ENCODE measurements at regions not wholly inside any gene's neighbourhood (a gene's known extent, or its start where the extent isn't known, plus 50 kb on each side); places are given as distances from the start of the nearest gene placed in this dataset.

- no peak for DNase-seq (ENCODE audit: low read depth in 2 of 3, low spot score in 1 of 3)
These were observed 334.0 kb upstream of the CHD6 start for GRCh38 chr20:41952166-41952565.

GRCh38 chr20:41951615-41952014, 333.4 kb upstream of the CHD6 start:
- no peak for DNase-seq (ENCODE audit: low read depth in 2 of 3, low spot score in 1 of 3)

GRCh38 chr20:41939659-41940058, 321.5 kb upstream of the CHD6 start:
- DNase-seq (ENCODE audit: low read depth in 2 of 3, low spot score in 1 of 3) = no peak

GRCh38 chr20:41938353-41938752, 320.2 kb upstream of the CHD6 start:
- no peak for DNase-seq (ENCODE audit: low read depth in 2 of 3, low spot score in 1 of 3)

- no peak for DNase-seq (ENCODE audit: low read depth in 2 of 3, low spot score in 1 of 3)
These were observed 317.1 kb upstream of the CHD6 start for GRCh38 chr20:41935259-41935791.

GRCh38 chr20:41932431-41932830, 314.3 kb upstream of the CHD6 start:
- DNase-seq (ENCODE audit: low read depth in 2 of 3, low spot score in 1 of 3) = no peak

GRCh38 chr20:41927655-41928054, 309.5 kb upstream of the CHD6 start:
- DNase-seq (ENCODE audit: low read depth in 2 of 3, low spot score in 1 of 3) = no peak

GRCh38 chr20:41927189-41927588, 309.0 kb upstream of the CHD6 start:
- no peak for DNase-seq (ENCODE audit: low read depth in 2 of 3, low spot score in 1 of 3)

GRCh38 chr20:41925476-41925875, 307.3 kb upstream of the CHD6 start:
- no peak for DNase-seq (ENCODE audit: low read depth in 2 of 3, low spot score in 1 of 3)

GRCh38 chr20:41923624-41924023, 305.4 kb upstream of the CHD6 start:
- DNase-seq (ENCODE audit: low read depth in 2 of 3, low spot score in 1 of 3) = no peak

- DNase-seq (ENCODE audit: low read depth in 2 of 3, low spot score in 1 of 3) = no peak
These were observed 295.0 kb upstream of the CHD6 start for GRCh38 chr20:41913146-41913545.

- DNase-seq (ENCODE audit: low read depth in 2 of 3, low spot score in 1 of 3) = no peak
These were observed 292.4 kb upstream of the CHD6 start for GRCh38 chr20:41910558-41910957.

- no peak for DNase-seq (ENCODE audit: low read depth in 2 of 3, low spot score in 1 of 3)
These were observed 287.0 kb upstream of the CHD6 start for GRCh38 chr20:41905199-41905598.

GRCh38 chr20:41903586-41903985, 285.4 kb upstream of the CHD6 start:
- no peak for DNase-seq (ENCODE audit: low read depth in 2 of 3, low spot score in 1 of 3)

- no peak for DNase-seq (ENCODE audit: low read depth in 2 of 3, low spot score in 1 of 3)
These were observed 284.2 kb upstream of the CHD6 start for GRCh38 chr20:41902346-41902745.

- no peak for DNase-seq (ENCODE audit: low read depth in 2 of 3, low spot score in 1 of 3)
These were observed 282.1 kb upstream of the CHD6 start for GRCh38 chr20:41900201-41900691.

- DNase-seq (ENCODE audit: low read depth in 2 of 3, low spot score in 1 of 3) = no peak
These were observed 279.5 kb upstream of the CHD6 start for GRCh38 chr20:41897708-41898107.

GRCh38 chr20:41895241-41896032, 277.3 kb upstream of the CHD6 start:
- DNase-seq (ENCODE audit: low read depth in 2 of 3, low spot score in 1 of 3) = no peak

GRCh38 chr20:41894255-41894963, 276.2 kb upstream of the CHD6 start:
- no peak for DNase-seq (ENCODE audit: low read depth in 2 of 3, low spot score in 1 of 3)

- DNase-seq (ENCODE audit: low read depth in 2 of 3, low spot score in 1 of 3) = no peak
These were observed 273.9 kb upstream of the CHD6 start for GRCh38 chr20:41892031-41892430.

- DNase-seq (ENCODE audit: low read depth in 2 of 3, low spot score in 1 of 3) = no peak
These were observed 271.7 kb upstream of the CHD6 start for GRCh38 chr20:41889844-41890224.

GRCh38 chr20:41889126-41889843, 271.1 kb upstream of the CHD6 start:
- no peak for DNase-seq (ENCODE audit: low read depth in 2 of 3, low spot score in 1 of 3)
